Karpas-422 (cell line): ENCODE measurements at regions not wholly inside any gene's neighbourhood (a gene's known extent, or its start where the extent isn't known, plus 50 kb on each side); places are given as distances from the start of the nearest gene placed in this dataset.

ENCODE experiments used
- DNase-seq: peaks from one replicate; pipeline ENCODE4 v3.0.0-alpha.2; 2015
- H2AFZ ChIP-seq: fragments of 200-600 bp; sonication (generic); 2 replicates; pipeline ENCODE4 v1.6.1; 2014; ENCODE audit warnings: antibody characterized with exemption, low read length, mixed read lengths
- H3K27ac ChIP-seq: fragments of 200-600 bp; sonication (generic); 2 replicates; pipeline ENCODE4 v1.5.1; 2014; ENCODE audit warnings: mild to moderate bottlenecking, low read length, moderate library complexity
- H3K27me3 ChIP-seq: fragments of 200-600 bp; sonication (generic); 2 replicates; pipeline ENCODE4 v1.6.1; 2014; ENCODE audit warnings: low read length, mixed read lengths
- H3K36me3 ChIP-seq: fragments of 200-600 bp; sonication (generic); 2 replicates; pipeline ENCODE4 v1.6.1; 2014; ENCODE audit warnings: low read length, mixed read lengths; ENCODE audit not compliant: insufficient read depth
- H3K4me1 ChIP-seq: fragments of 200-600 bp; sonication (generic); 2 replicates; pipeline ENCODE4 v1.6.1; 2014; ENCODE audit warnings: mild to moderate bottlenecking, low read length, mixed read lengths
- H3K4me2 ChIP-seq: fragments of 200-600 bp; sonication (generic); 2 replicates; pipeline ENCODE4 v1.6.1; 2014; ENCODE audit warnings: low read length, low read depth, mild to moderate bottlenecking; ENCODE audit not compliant: poor library complexity, severe bottlenecking
- H3K4me3 ChIP-seq: fragments of 200-600 bp; sonication (generic); 2 replicates; pipeline ENCODE4 v1.5.1; 2014; ENCODE audit warnings: mild to moderate bottlenecking, antibody characterized with exemption, low read length, mixed read lengths
- H3K79me2 ChIP-seq: fragments of 200-600 bp; sonication (generic); 2 replicates; pipeline ENCODE4 v1.6.1; 2014; ENCODE audit warnings: mild to moderate bottlenecking, low read length, mixed read lengths
- H3K9ac ChIP-seq: fragments of 200-600 bp; sonication (generic); 2 replicates; pipeline ENCODE4 v1.6.0; 2014; ENCODE audit warnings: low read length
- H3K9me2 ChIP-seq: fragments of 200-600 bp; sonication (generic), shearing (Covaris generic); replicated peaks from 2 replicates; pipeline ENCODE4 v1.6.0; 2014; ENCODE audit warnings: mild to moderate bottlenecking, low read length, moderate library complexity; ENCODE audit not compliant: insufficient read depth
- H3K9me3 ChIP-seq: fragments of 300-700, 200-600 bp; sonication (generic); 2 replicates; pipeline ENCODE4 v1.6.1; 2014; ENCODE audit warnings: low read length, mixed read lengths
- H4K20me1 ChIP-seq: fragments of 200-600 bp; sonication (generic); 2 replicates; pipeline ENCODE4 v1.6.1; 2014; ENCODE audit warnings: mild to moderate bottlenecking, antibody characterized with exemption, low read length, low read depth; ENCODE audit not compliant: insufficient read depth

DNA sequence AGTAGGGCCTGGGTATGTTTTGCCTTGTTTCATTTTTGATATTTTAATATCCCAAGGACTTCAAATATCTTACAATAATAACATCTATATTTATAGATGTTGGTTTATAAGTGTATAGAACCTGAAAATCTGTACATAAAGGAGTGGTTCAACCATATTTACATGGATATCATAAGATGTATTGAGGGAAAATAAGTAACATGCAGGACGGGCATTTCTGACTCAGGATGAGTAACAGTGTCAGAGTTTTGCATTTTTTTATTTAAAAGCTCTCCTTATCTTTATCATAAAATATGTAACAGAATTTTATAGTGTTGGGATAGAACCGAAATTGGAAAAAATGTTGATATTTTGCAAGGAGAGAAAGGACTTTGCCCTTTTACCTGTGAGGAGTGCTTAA, 1438.7 kb downstream of the REEP3 start:
- Histone ChIP-seq H3K27me3 (no peaks in the 10 kb centered on the region), H4K20me1 (no peaks in the 10 kb centered on the region), H3K9ac (no peak overlapping the region), H3K4me2 (no peak overlapping the region), H2AFZ (no peak overlapping the region), H3K9me3 (no peaks in the 10 kb centered on the region), H3K4me1 (no peaks in the 10 kb centered on the region), H3K36me3 (no peaks in the 10 kb centered on the region), H3K9me2 (no peaks in the 10 kb centered on the region), H3K79me2 (no peaks in the 10 kb centered on the region), H3K4me3 (no peak overlapping the region), H3K27ac (no peak overlapping the region)
- DNase-seq, result no peak

DNA sequence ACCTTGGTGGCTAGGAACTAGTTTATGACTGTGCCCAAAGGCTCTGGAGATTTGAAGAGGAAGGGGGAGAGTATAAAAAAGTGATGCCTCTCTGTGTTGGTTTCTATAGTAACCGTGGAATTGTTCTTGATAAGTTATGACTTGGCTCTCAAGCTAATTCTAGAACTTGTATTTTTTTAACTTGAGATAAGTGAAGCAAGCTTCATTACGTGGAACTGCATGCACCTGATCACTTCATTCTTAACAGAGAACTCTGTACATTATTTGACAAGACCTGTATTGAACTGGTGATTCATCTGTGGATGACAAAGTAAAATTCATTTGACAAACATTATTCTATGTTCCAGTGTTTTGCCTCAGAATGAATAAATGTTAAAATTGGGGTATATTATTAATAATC, 1452.2 kb downstream of the REEP3 start:
- H3K4me1 ChIP-seq, result peaks cover 9% of the 10 kb centered on the region
- H3K9me2 ChIP-seq, result no peaks in the 10 kb centered on the region
- no peak overlapping the region for H3K27ac ChIP-seq
- DNase-seq, result peak; percentile 47
- peak overlapping the region; percentile 14; the same call in 1 of the 2 replicates for H2AFZ ChIP-seq
- no peaks in the 10 kb centered on the region for H4K20me1 ChIP-seq
- no peaks in the 10 kb centered on the region for H3K79me2 ChIP-seq
- H3K27me3 ChIP-seq, result no peaks in the 10 kb centered on the region
- no peaks in the 10 kb centered on the region for H3K36me3 ChIP-seq
- no peak overlapping the region for H3K4me2 ChIP-seq
- H3K4me3 ChIP-seq, result no peak overlapping the region
- no peaks in the 10 kb centered on the region for H3K9me3 ChIP-seq
- no peak overlapping the region for H3K9ac ChIP-seq

GRCh38 chr10:64976150-64976549, 1454.9 kb downstream of the REEP3 start:
- Histone ChIP-seq H2AFZ (no peak overlapping the region), H3K9me2 (no peaks in the 10 kb centered on the region), H3K27me3 (no peaks in the 10 kb centered on the region), H3K79me2 (no peaks in the 10 kb centered on the region), H3K27ac (no peak overlapping the region), H3K9ac (no peak overlapping the region), H3K36me3 (no peaks in the 10 kb centered on the region), H3K9me3 (no peaks in the 10 kb centered on the region), H3K4me2 (no peak overlapping the region), H4K20me1 (no peaks in the 10 kb centered on the region), H3K4me3 (no peak overlapping the region), H3K4me1 (peaks cover 7% of the 10 kb centered on the region)
- DNase-seq, result no peak

DNA sequence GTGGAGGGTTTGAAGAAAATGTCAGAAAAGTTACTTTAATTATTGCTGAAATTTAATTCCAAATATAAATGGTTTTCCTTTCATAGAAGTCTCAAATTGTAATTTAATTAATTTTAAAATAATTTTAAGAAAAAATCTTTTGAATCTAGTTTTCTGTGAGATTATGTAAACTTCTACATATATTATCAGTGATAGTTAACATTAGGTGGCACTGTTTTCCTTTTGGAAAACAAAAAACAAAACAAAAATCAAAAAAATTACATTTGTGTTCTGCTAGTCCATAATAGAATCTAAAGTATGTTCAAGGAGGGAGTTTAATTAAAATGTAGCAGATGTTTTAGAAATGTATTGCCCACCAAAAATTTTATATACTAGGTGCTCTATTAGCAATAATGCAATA, 1456.7 kb downstream of the REEP3 start:
- Histone ChIP-seq H3K27ac (no peak overlapping the region), H2AFZ (no peak overlapping the region), H3K4me3 (no peak overlapping the region)

GRCh38 chr10:64996886-64997285, 1475.7 kb downstream of the REEP3 start:
- no peak overlapping the region for H3K4me3 ChIP-seq
- DNase-seq, result no peak
- H3K79me2 ChIP-seq, result no peaks in the 10 kb centered on the region
- H3K36me3 ChIP-seq, result no peaks in the 10 kb centered on the region
- H3K9me3 ChIP-seq, result no peaks in the 10 kb centered on the region
- no peak overlapping the region for H3K27ac ChIP-seq
- H3K4me2 ChIP-seq, result no peak overlapping the region
- no peak overlapping the region for H3K9ac ChIP-seq
- no peaks in the 10 kb centered on the region for H3K27me3 ChIP-seq
- no peaks in the 10 kb centered on the region for H4K20me1 ChIP-seq
- no peak overlapping the region for H2AFZ ChIP-seq
- H3K9me2 ChIP-seq, result no peaks in the 10 kb centered on the region
- H3K4me1 ChIP-seq, result no peaks in the 10 kb centered on the region

More for the DNA sequence above, 1456.7 kb downstream of the REEP3 start:
- Histone ChIP-seq H3K4me2 (no peak overlapping the region), H4K20me1 (no peaks in the 10 kb centered on the region), H3K79me2 (no peaks in the 10 kb centered on the region), H3K9me3 (no peaks in the 10 kb centered on the region), H3K9me2 (no peaks in the 10 kb centered on the region), H3K4me1 (peaks cover 7% of the 10 kb centered on the region), H3K27me3 (no peaks in the 10 kb centered on the region), H3K36me3 (no peaks in the 10 kb centered on the region), H3K9ac (no peak overlapping the region)
- DNase-seq, result no peak

- Histone ChIP-seq H2AFZ (peak overlapping the region; percentile 19), H3K27me3 (no peaks in the 10 kb centered on the region), H3K9me3 (no peaks in the 10 kb centered on the region), H3K4me2 (no peak overlapping the region), H3K4me3 (no peak overlapping the region), H3K9ac (no peak overlapping the region), H3K79me2 (no peaks in the 10 kb centered on the region), H3K27ac (no peak overlapping the region), H3K4me1 (no peaks in the 10 kb centered on the region), H4K20me1 (no peaks in the 10 kb centered on the region), H3K36me3 (no peaks in the 10 kb centered on the region), H3K9me2 (no peaks in the 10 kb centered on the region)
- DNase-seq, result no peak
Measured at GRCh38 chr10:65010845-65011244, 1489.6 kb downstream of the REEP3 start.

GRCh38 chr10:65017523-65017922, 1496.3 kb downstream of the REEP3 start:
- no peaks in the 10 kb centered on the region for H3K4me1 ChIP-seq
- no peaks in the 10 kb centered on the region for H3K9me3 ChIP-seq
- DNase-seq, result no peak
- no peaks in the 10 kb centered on the region for H3K27me3 ChIP-seq
- no peak overlapping the region for H3K27ac ChIP-seq
- no peak overlapping the region for H3K4me2 ChIP-seq
- H4K20me1 ChIP-seq, result no peaks in the 10 kb centered on the region
- H3K79me2 ChIP-seq, result no peaks in the 10 kb centered on the region
- H3K4me3 ChIP-seq, result no peak overlapping the region
- H3K9ac ChIP-seq, result no peak overlapping the region
- 0 out of 2 replicates have a peak, but pooled peaks cover 3% of the 10 kb centered on the region for H3K9me2 ChIP-seq
- H3K36me3 ChIP-seq, result no peaks in the 10 kb centered on the region
- H2AFZ ChIP-seq, result no peak overlapping the region

GRCh38 chr10:65024886-65025285, 1503.7 kb downstream of the REEP3 start:
- H3K27me3 ChIP-seq, result no peaks in the 10 kb centered on the region
- no peak overlapping the region for H2AFZ ChIP-seq
- no peaks in the 10 kb centered on the region for H4K20me1 ChIP-seq
- H3K4me1 ChIP-seq, result no peaks in the 10 kb centered on the region
- no peaks in the 10 kb centered on the region for H3K9me2 ChIP-seq
- no peak for DNase-seq
- H3K4me2 ChIP-seq, result no peak overlapping the region
- H3K27ac ChIP-seq, result no peak overlapping the region
- no peaks in the 10 kb centered on the region for H3K79me2 ChIP-seq
- no peak overlapping the region for H3K9ac ChIP-seq
- H3K9me3 ChIP-seq, result no peaks in the 10 kb centered on the region
- no peaks in the 10 kb centered on the region for H3K36me3 ChIP-seq
- H3K4me3 ChIP-seq, result no peak overlapping the region

- no peak overlapping the region for H3K27ac ChIP-seq
- H3K9me2 ChIP-seq, result no peaks in the 10 kb centered on the region
- H2AFZ ChIP-seq, result no peak overlapping the region
- H3K4me2 ChIP-seq, result no peak overlapping the region
- DNase-seq, result no peak
- no peaks in the 10 kb centered on the region; the same call in 1 of the 2 replicates for H3K36me3 ChIP-seq
- H3K4me1 ChIP-seq, result peaks cover 4% of the 10 kb centered on the region; the same call in 1 of the 2 replicates
- H3K79me2 ChIP-seq, result no peaks in the 10 kb centered on the region
- H3K27me3 ChIP-seq, result no peaks in the 10 kb centered on the region
- H3K9ac ChIP-seq, result no peak overlapping the region
- H4K20me1 ChIP-seq, result no peaks in the 10 kb centered on the region
- H3K9me3 ChIP-seq, result peaks cover 7% of the 10 kb centered on the region; the same call in 1 of the 2 replicates
- no peak overlapping the region for H3K4me3 ChIP-seq
Measured at GRCh38 chr10:65030263-65030662, 1509.1 kb downstream of the REEP3 start.
